SU-DHL-6 (cell line): ENCODE measurements at regions not wholly inside any gene's neighbourhood (a gene's known extent, or its start where the extent isn't known, plus 50 kb on each side); places are given as distances from the start of the nearest gene placed in this dataset.

Experiments used
- CTCF ChIP-seq: fragments of 200-600 bp; sonication (generic); IDR thresholded peaks from one replicate; pipeline ENCODE4 v1.5.1; 2017; ENCODE audit warnings: antibody characterized with exemption, mild to moderate bottlenecking, low read length, moderate library complexity; ENCODE audit not compliant: insufficient read depth, poor library complexity, severe bottlenecking
- EZH2phosphoT487 ChIP-seq: fragments of 200-600 bp; sonication (generic), shearing (Covaris generic); conservative IDR thresholded peaks from 2 replicates; pipeline ENCODE4 v1.6.1; 2018; ENCODE audit warnings: mild to moderate bottlenecking, antibody characterized with exemption, low read length, moderate library complexity, mixed read lengths

- TF ChIP-seq CTCF (no peak), EZH2phosphoT487 (no peak)
Observed at GRCh38 chr4:100087743-100088142, 102.5 kb downstream of the DDIT4L start.
